B cell (primary cell): ENCODE measurements at regions not wholly inside any gene's neighbourhood (a gene's known extent, or its start where the extent isn't known, plus 50 kb on each side); places are given as distances from the start of the nearest gene placed in this dataset.

Source experiments
- ATAC-seq: fragments of 200-7000 bp; cut with Tn5 transposase; one replicate; pipeline ENCODE4 v1.10.0; 2021; ENCODE audit warnings: low read depth, mild to moderate bottlenecking, moderate number of reproducible peaks, moderate library complexity
- CTCF ChIA-PET: fragments of 350-600 bp; sonication (Branson Sonifier 250); formaldehyde crosslinking; loops from one replicate; lab custom pipeline; 2021; ENCODE audit warnings: antibody characterized with exemption, inconsistent platforms; lab: Charles Lee
- POLR2A ChIA-PET: fragments of 350-600 bp; sonication (Branson Sonifier 250); formaldehyde crosslinking; loops from one replicate; lab custom pipeline; 2021; ENCODE audit warnings: antibody characterized with exemption; lab: Charles Lee
- DNase-seq: peaks from one replicate; pipeline ENCODE4 v3.0.0; 2013
- H2AFZ ChIP-seq: 2 replicates; pipeline ENCODE4 v1.6.1; 2012; ENCODE audit warnings: mild to moderate bottlenecking, low read depth, low read length; ENCODE audit not compliant: insufficient read depth, poor library complexity, severe bottlenecking
- H3K27ac ChIP-seq, 2 donors: 1 replicate in 1 of 2; 2 replicates in 1 of 2; pipeline ENCODE4 v1.5.1; 2012 to 2013; ENCODE audit warnings: low read length in 2 of 2, mild to moderate bottlenecking in 2 of 2, moderate library complexity in 1 of 2
- H3K27me3 ChIP-seq, 4 experiments: fragments of 200-600 bp in 1 of 4; sonication (generic) in 1 of 4; replicated peaks in 1 of 4; 1 replicate in 2 of 4; 2 replicates in 2 of 4; pipeline versions ENCODE4 v1.6.1 to v1.7.0; 2013 to 2016; ENCODE audit warnings: low read length in 3 of 4, mild to moderate bottlenecking in 2 of 4, mixed read lengths in 1 of 4, moderate library complexity in 1 of 4; ENCODE audit not compliant: insufficient read depth in 4 of 4, control insufficient read depth in 3 of 4; ENCODE audit errors: control extremely low read depth in 1 of 4
- H3K36me3 ChIP-seq, 2 experiments: replicated peaks in 1 of 2; 1 replicate in 1 of 2; 2 replicates in 1 of 2; pipeline versions ENCODE4 v1.6.1 to v1.7.1; 2013; ENCODE audit warnings: low read length in 1 of 2; ENCODE audit not compliant: insufficient read depth in 2 of 2, control insufficient read depth in 1 of 2; ENCODE audit errors: control extremely low read depth in 1 of 2, extremely low read depth in 1 of 2
- H3K4me1 ChIP-seq, 2 donors: fragments of 200-600 bp in 1 of 2; sonication (generic) in 1 of 2; 1 replicate in 1 of 2; 2 replicates in 1 of 2; pipeline versions ENCODE4 v1.5.1 to v1.6.1; 2013 to 2017; ENCODE audit warnings: low read length in 2 of 2; ENCODE audit not compliant: control insufficient read depth in 2 of 2, insufficient read depth in 2 of 2
- H3K4me2 ChIP-seq: replicated peaks from 2 replicates; pipeline ENCODE3; 2012; ENCODE audit warnings: mild to moderate bottlenecking, low read depth, low read length; ENCODE audit not compliant: poor library complexity, severe bottlenecking
- H3K4me3 ChIP-seq, 5 experiments: fragments of 200-600 bp in 1 of 5; sonication (generic) in 1 of 5; 1 replicate in 3 of 5; 2 replicates in 2 of 5; pipeline versions ENCODE4 v1.5.1 to v1.7.0; 2011 to 2016; ENCODE audit warnings: low read length in 4 of 5, mild to moderate bottlenecking in 4 of 5, low read depth in 2 of 5, control low read depth in 1 of 5, moderate library complexity in 1 of 5; ENCODE audit not compliant: insufficient read depth in 1 of 5; ENCODE audit errors: control extremely low read depth in 1 of 5, extremely low read depth in 1 of 5
- H3K79me2 ChIP-seq: fragments of 200-600 bp; sonication (generic); one replicate; pipeline ENCODE4 v1.6.0; 2016; ENCODE audit warnings: low read length; ENCODE audit not compliant: control insufficient read depth, insufficient read depth
- H3K9ac ChIP-seq: fragments of 200-600 bp; sonication (generic); 2 replicates; pipeline ENCODE4 v1.6.1; 2017; ENCODE audit warnings: mild to moderate bottlenecking, low read length, moderate library complexity
- H3K9me3 ChIP-seq, 3 donors: one replicate each; pipeline versions ENCODE4 v1.6.1 to v1.7.1; 2013; ENCODE audit warnings: low read length in 2 of 3; ENCODE audit not compliant: control insufficient read depth in 2 of 3, insufficient read depth in 1 of 3; ENCODE audit errors: control extremely low read depth in 1 of 3
- H4K20me1 ChIP-seq: 2 replicates; pipeline ENCODE4 v1.6.0; 2012; ENCODE audit warnings: mild to moderate bottlenecking, low read length; ENCODE audit not compliant: insufficient read depth, control insufficient read depth, poor library complexity, severe bottlenecking
- H3K27ac Mint-ChIP-seq: one replicate; pipeline ENCODE4 v1.8.0; 2021; ENCODE audit warnings: mixed read lengths
- H3K27me3 Mint-ChIP-seq: one replicate; pipeline ENCODE4 v1.8.0; 2021; ENCODE audit warnings: mixed read lengths
- H3K4me1 Mint-ChIP-seq: one replicate; pipeline ENCODE4 v1.8.0; 2021; ENCODE audit warnings: mixed read lengths
- H3K4me3 Mint-ChIP-seq: one replicate; pipeline ENCODE4 v1.8.0; 2021; ENCODE audit warnings: mixed read lengths
- H3K9me3 Mint-ChIP-seq: one replicate; pipeline ENCODE4 v1.8.0; 2022; ENCODE audit warnings: mixed read lengths; ENCODE audit not compliant: insufficient read depth
- EZH2 ChIP-seq: IDR thresholded peaks from 2 replicates; pipeline ENCODE4 v1.6.1; 2012; ENCODE audit warnings: borderline replicate concordance, low read depth, mild to moderate bottlenecking, moderate library complexity, low read length; ENCODE audit not compliant: insufficient read depth, poor library complexity, severe bottlenecking
- WGBS: methylation state at CpG from one replicate; pipeline ENCODE4 v1.1.5; 2013; ENCODE audit warnings: missing lambda C conversion rate; ENCODE audit not compliant: insufficient coverage; 5-methylcytosine and 5-hydroxymethylcytosine counted together
- intact Hi-C: fragments of 100-400 bp; cut with micrococcal nuclease; formaldehyde crosslinking; loops from one replicate; pipeline ENCODE4 v1.10.0; 2022
- TF ChIP-seq, protein P1 (sequence below): fragments of 200-600 bp; IDR thresholded peaks from one replicate; pipeline ENCODE4 v1.8.0; 2022; ENCODE audit warnings: antibody characterized with exemption, mild to moderate bottlenecking

DNA sequence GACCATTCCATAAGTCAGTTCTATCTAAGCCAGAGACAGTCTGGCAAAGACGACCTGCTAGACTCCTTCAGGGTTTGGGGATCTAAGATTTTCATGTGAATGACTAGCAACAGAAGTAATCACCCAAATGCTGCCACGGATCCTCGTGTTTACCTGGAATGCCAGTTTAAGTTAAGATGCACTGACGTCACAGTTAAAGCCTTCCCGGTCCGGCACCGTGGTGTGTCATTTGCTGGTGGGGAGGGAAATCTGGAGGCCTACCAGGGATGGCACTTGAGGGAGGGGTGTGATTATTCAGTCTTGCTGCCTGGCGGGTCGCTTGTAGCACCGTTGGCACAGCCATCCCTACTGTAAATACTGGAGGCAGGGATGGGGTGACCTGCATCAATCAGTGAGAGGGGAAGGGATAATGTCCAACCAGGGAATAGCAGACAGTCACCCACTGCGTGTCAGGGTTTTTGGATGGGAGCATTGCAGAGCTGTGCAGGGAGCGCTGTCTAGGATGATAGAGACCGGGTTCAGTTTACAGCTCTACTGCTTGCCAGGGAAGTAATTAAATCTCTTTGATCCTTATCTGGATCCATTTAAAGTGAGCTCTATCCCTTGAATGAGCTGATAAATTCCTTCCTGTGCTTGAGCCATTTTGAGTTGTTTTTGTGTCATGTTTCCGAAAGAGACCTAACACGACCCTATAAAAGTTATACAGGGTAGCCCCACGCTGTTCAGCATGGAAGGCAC is 764.7 kb upstream of the EEF2KMT start:
- H3K4me3 Mint-ChIP-seq = no peak overlapping the region
- intact Hi-C loops = no loop called here
- no peak overlapping the region for H3K27ac Mint-ChIP-seq
- no peak overlapping the region for H3K4me2 ChIP-seq
- no peaks in the 10 kb centered on the region for H3K79me2 ChIP-seq
- WGBS = 66% methylated on average over 14 of the region's 16 CpGs
- DNase-seq (no peak), ATAC-seq (no peak)
- H3K9me3 Mint-ChIP-seq = no peaks in the 10 kb centered on the region
- no peaks in the 10 kb centered on the region for H3K36me3 ChIP-seq
- no peaks in the 10 kb centered on the region for H3K4me1 Mint-ChIP-seq
- H3K4me3 ChIP-seq = no peak overlapping the region
- no peak overlapping the region for H3K9ac ChIP-seq
- no peaks in the 10 kb centered on the region for H3K27me3 Mint-ChIP-seq
- ChIA-PET CTCF (no interaction called here), POLR2A (no interaction called here)
- H3K27me3 ChIP-seq = no peaks in the 10 kb centered on the region
- no peaks in the 10 kb centered on the region for H4K20me1 ChIP-seq
- peaks cover 0 to 16% (median 0%) of the 10 kb centered on the region in 3 donors for H3K9me3 ChIP-seq
- H3K4me1 ChIP-seq = no peaks in the 10 kb centered on the region
- H2AFZ ChIP-seq = no peak overlapping the region
- TF ChIP-seq EZH2 = no peak
- TF ChIP-seq, protein P1, sequence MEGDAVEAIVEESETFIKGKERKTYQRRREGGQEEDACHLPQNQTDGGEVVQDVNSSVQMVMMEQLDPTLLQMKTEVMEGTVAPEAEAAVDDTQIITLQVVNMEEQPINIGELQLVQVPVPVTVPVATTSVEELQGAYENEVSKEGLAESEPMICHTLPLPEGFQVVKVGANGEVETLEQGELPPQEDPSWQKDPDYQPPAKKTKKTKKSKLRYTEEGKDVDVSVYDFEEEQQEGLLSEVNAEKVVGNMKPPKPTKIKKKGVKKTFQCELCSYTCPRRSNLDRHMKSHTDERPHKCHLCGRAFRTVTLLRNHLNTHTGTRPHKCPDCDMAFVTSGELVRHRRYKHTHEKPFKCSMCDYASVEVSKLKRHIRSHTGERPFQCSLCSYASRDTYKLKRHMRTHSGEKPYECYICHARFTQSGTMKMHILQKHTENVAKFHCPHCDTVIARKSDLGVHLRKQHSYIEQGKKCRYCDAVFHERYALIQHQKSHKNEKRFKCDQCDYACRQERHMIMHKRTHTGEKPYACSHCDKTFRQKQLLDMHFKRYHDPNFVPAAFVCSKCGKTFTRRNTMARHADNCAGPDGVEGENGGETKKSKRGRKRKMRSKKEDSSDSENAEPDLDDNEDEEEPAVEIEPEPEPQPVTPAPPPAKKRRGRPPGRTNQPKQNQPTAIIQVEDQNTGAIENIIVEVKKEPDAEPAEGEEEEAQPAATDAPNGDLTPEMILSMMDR = no peak
- no peak overlapping the region for H3K27ac ChIP-seq

DNA sequence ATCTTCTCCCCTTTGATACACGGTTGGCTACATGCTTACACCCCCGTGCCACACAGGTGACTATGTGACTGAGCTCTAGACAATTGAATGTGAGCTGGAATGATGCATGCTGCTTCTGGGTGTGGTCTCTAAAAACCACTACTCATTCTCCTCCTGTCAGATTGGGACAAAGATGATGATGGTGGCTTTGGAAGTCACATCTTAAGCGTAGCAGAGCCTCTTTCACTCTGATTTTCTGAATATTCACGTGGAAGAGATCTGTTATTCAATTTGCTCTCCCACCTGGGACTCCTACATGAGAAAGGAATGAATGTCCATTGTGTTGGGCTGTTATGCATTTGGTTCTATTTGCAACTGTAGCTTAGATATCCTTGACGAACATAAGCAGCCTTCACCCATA is 763.6 kb upstream of the EEF2KMT start:
- Histone ChIP-seq H4K20me1 (no peaks in the 10 kb centered on the region), H3K4me2 (no peak overlapping the region), H3K9ac (no peak overlapping the region), H3K4me3 (no peak overlapping the region), H3K36me3 (no peaks in the 10 kb centered on the region), H3K79me2 (no peaks in the 10 kb centered on the region), H3K27ac (no peak overlapping the region), H3K4me1 (no peaks in the 10 kb centered on the region), H3K27me3 (no peaks in the 10 kb centered on the region), H2AFZ (no peak overlapping the region), H3K9me3 (peaks cover 0 to 16% (median 0%) of the 10 kb centered on the region in 3 donors)
- WGBS = no CpG with 5 or more reads among the region's 5 CpGs
- no peak for DNase-seq
- H3K4me1 Mint-ChIP-seq = no peaks in the 10 kb centered on the region
- CTCF ChIA-PET = no interaction called here
- TF ChIP-seq, protein P1 = no peak
- TF ChIP-seq EZH2 = no peak
- POLR2A ChIA-PET = no interaction called here
- no peak for ATAC-seq
- H3K27me3 Mint-ChIP-seq = no peaks in the 10 kb centered on the region
- H3K4me3 Mint-ChIP-seq = no peak overlapping the region
- intact Hi-C loops = no loop called here
- no peak overlapping the region for H3K27ac Mint-ChIP-seq
- no peaks in the 10 kb centered on the region for H3K9me3 Mint-ChIP-seq
